GM23338 (cell line): ENCODE measurements at regions not wholly inside any gene's neighbourhood (a gene's known extent, or its start where the extent isn't known, plus 50 kb on each side); places are given as distances from the start of the nearest gene placed in this dataset.

Experiments used
- ATAC-seq: fragments of 200-7000 bp; cut with Tn5 transposase; 3 replicates; pipeline ENCODE4 v1.9.1; 2020
- DNase-seq: peaks from one replicate; pipeline ENCODE4 v3.0.0-alpha.2; 2015; ENCODE audit warnings: low spot score
- H2AFZ ChIP-seq: fragments of 200-600 bp; sonication (generic); 2 replicates; pipeline ENCODE4 v1.8.0; 2016; ENCODE audit warnings: antibody characterized with exemption, mild to moderate bottlenecking, moderate library complexity
- H3F3A ChIP-seq: fragments of 200-600 bp; sonication (generic); replicated peaks from 2 replicates; pipeline ENCODE4 v1.8.0; 2017; ENCODE audit warnings: antibody characterized with exemption, mixed run types, low read depth
- H3K27ac ChIP-seq: fragments of 200-600 bp; sonication (generic); 2 replicates; pipeline ENCODE4 v1.6.1; 2016; ENCODE audit warnings: low read depth
- H3K27me3 ChIP-seq: fragments of 200-600 bp; sonication (generic); 2 replicates; pipeline ENCODE4 v1.8.0; 2016; ENCODE audit warnings: mild to moderate bottlenecking, mixed run types, moderate library complexity; ENCODE audit not compliant: insufficient read depth
- H3K36me3 ChIP-seq: fragments of 200-600 bp; sonication (generic); 2 replicates; pipeline ENCODE4 v1.8.0; 2016; ENCODE audit warnings: mild to moderate bottlenecking; ENCODE audit not compliant: insufficient read depth
- H3K4me1 ChIP-seq: fragments of 200-600 bp; sonication (generic); 2 replicates; pipeline ENCODE4 v1.8.0; 2016; ENCODE audit warnings: mild to moderate bottlenecking, moderate library complexity; ENCODE audit not compliant: insufficient read depth
- H3K4me2 ChIP-seq: fragments of 200-600 bp; sonication (generic); 2 replicates; pipeline ENCODE4 v1.7.1; 2017; ENCODE audit warnings: mixed run types
- H3K4me3 ChIP-seq: fragments of 200-600 bp; sonication (generic); 2 replicates; pipeline ENCODE4 v1.6.1; 2016; ENCODE audit warnings: mixed run types
- H3K79me2 ChIP-seq: fragments of 200-600 bp; sonication (generic); replicated peaks from 2 replicates; pipeline ENCODE4 v1.8.0; 2017; ENCODE audit warnings: mild to moderate bottlenecking; ENCODE audit not compliant: insufficient read depth
- H3K9me2 ChIP-seq: fragments of 200-600 bp; sonication (generic); 2 replicates; pipeline ENCODE4 v1.8.0; 2017; ENCODE audit not compliant: insufficient read depth
- H4K20me1 ChIP-seq: fragments of 200-600 bp; sonication (generic); replicated peaks from 2 replicates; pipeline ENCODE4 v1.8.0; 2017; ENCODE audit warnings: mild to moderate bottlenecking; ENCODE audit not compliant: insufficient read depth
- H3K27ac Mint-ChIP-seq: 2 replicates; pipeline ENCODE4 v1.8.0; 2020; ENCODE audit warnings: inconsistent platforms, mild to moderate bottlenecking, moderate library complexity, mixed read lengths
- H3K27me3 Mint-ChIP-seq: 3 replicates; pipeline ENCODE4 v1.8.0; 2022; ENCODE audit warnings: low read depth, mild to moderate bottlenecking, moderate library complexity, mixed read lengths, inconsistent platforms; ENCODE audit not compliant: insufficient read depth, poor library complexity
- H3K36me3 Mint-ChIP-seq: 3 replicates; pipeline ENCODE4 v1.8.0; 2021; ENCODE audit warnings: low read depth, mild to moderate bottlenecking, inconsistent platforms, moderate library complexity, mixed read lengths
- H3K4me1 Mint-ChIP-seq: 3 replicates; pipeline ENCODE4 v1.8.0; 2020; ENCODE audit warnings: mild to moderate bottlenecking, inconsistent platforms, mixed read lengths
- H3K4me3 Mint-ChIP-seq: 3 replicates; pipeline ENCODE4 v1.8.0; 2021; ENCODE audit warnings: moderate library complexity, mild to moderate bottlenecking, inconsistent platforms, mixed read lengths
- H3K9me3 Mint-ChIP-seq: 3 replicates; pipeline ENCODE4 v1.8.0; 2020; ENCODE audit warnings: moderate library complexity, mild to moderate bottlenecking, inconsistent platforms, mixed read lengths
- CREB1 ChIP-seq: fragments of 250-450 bp; sonication (Bioruptor Pico); IDR thresholded peaks from 2 replicates; pipeline ENCODE4 v1.5.0; 2020; ENCODE audit warnings: low read depth, mild to moderate bottlenecking, moderate library complexity
- EZH2phosphoT487 ChIP-seq: fragments of 200-600 bp; sonication (generic); IDR thresholded peaks from one replicate; pipeline ENCODE4 v1.8.1; 2018; ENCODE audit warnings: antibody characterized with exemption; ENCODE audit not compliant: unreplicated experiment
- JUNB ChIP-seq: IDR thresholded peaks from one replicate; pipeline ENCODE4 v1.6.1; 2016; ENCODE audit warnings: antibody characterized with exemption; ENCODE audit not compliant: unreplicated experiment
- NANOG ChIP-seq: IDR thresholded peaks from 2 replicates; pipeline ENCODE4 v1.6.1; 2016; ENCODE audit warnings: antibody characterized with exemption, borderline replicate concordance
- STAT1 ChIP-seq: IDR thresholded peaks from one replicate; pipeline ENCODE4 v1.6.1; 2016; ENCODE audit warnings: antibody characterized with exemption; ENCODE audit not compliant: unreplicated experiment
- ZNF114 ChIP-seq: fragments of 250-450 bp; sonication (Bioruptor Pico); IDR thresholded peaks from 2 replicates; pipeline ENCODE4 v1.5.0; 2020; ENCODE audit warnings: mild to moderate bottlenecking, moderate library complexity
- ZNF331 ChIP-seq: fragments of 250-450 bp; sonication (Bioruptor Pico); IDR thresholded peaks from 2 replicates; pipeline ENCODE4 v1.5.0; 2020; ENCODE audit warnings: low read depth, mild to moderate bottlenecking, moderate library complexity
- TF ChIP-seq, protein P1 (sequence below): fragments of 250-450 bp; sonication (Bioruptor Pico); IDR thresholded peaks from 2 replicates; pipeline ENCODE4 v1.5.0; 2020; ENCODE audit warnings: mild to moderate bottlenecking, moderate library complexity
- TF ChIP-seq, protein P2 (sequence below): IDR thresholded peaks from 2 replicates; pipeline ENCODE4 v1.6.1; 2016; ENCODE audit warnings: antibody characterized with exemption
- TF ChIP-seq, protein P3 (sequence below), 2 experiments: fragments of 200-600 bp in 1 of 2; sonication (generic) in 1 of 2; conservative IDR thresholded peaks; 2 replicates each; pipeline versions ENCODE4 v1.5.1 to v1.6.1; 2016 to 2017; ENCODE audit warnings: antibody characterized with exemption in 2 of 2, low read depth in 2 of 2, mild to moderate bottlenecking in 2 of 2, moderate library complexity in 1 of 2
- TF ChIP-seq, protein P4 (sequence below): IDR thresholded peaks from one replicate; pipeline ENCODE4 v1.6.1; 2018; ENCODE audit warnings: antibody characterized with exemption; ENCODE audit not compliant: unreplicated experiment

DNA sequence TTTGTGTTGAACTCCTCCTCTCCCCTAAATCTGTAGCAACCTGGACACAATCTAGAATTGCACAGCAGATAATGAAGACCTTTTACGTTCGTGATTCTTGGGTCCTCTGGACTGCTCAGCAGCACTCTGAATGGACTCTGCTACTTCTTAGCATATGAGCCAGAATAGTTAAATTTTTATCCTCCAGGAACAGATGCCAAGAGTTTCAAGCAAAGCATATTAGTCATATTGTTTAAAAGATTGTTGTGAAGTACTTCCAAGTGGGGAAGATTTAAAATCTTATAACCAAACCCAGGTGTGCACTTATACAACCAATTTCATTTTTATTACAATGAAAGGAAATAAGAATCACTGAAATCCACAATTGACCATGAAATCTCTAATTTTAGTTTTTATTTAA is 118.9 kb upstream of the EXOC2 start:
- H3K4me2 ChIP-seq, result no peak overlapping the region
- H3F3A ChIP-seq, result no peaks in the 10 kb centered on the region
- no peaks in the 10 kb centered on the region for H3K9me2 ChIP-seq
- ATAC-seq (no peak), DNase-seq (no peak)
- H3K4me1 ChIP-seq, result no peaks in the 10 kb centered on the region
- Mint-ChIP-seq H3K27ac (no peak overlapping the region), H3K4me3 (no peak overlapping the region), H3K4me1 (no peaks in the 10 kb centered on the region; the same call in 2 of the 3 replicates), H3K9me3 (no peaks in the 10 kb centered on the region), H3K36me3 (no peaks in the 10 kb centered on the region), H3K27me3 (peaks cover 2% of the 10 kb centered on the region)
- H3K79me2 ChIP-seq, result no peaks in the 10 kb centered on the region
- H4K20me1 ChIP-seq, result no peaks in the 10 kb centered on the region
- H3K27ac ChIP-seq, result no peak overlapping the region
- no peak overlapping the region for H2AFZ ChIP-seq
- H3K27me3 ChIP-seq, result no peaks in the 10 kb centered on the region
- no peaks in the 10 kb centered on the region for H3K36me3 ChIP-seq
- TF ChIP-seq, protein P1, sequence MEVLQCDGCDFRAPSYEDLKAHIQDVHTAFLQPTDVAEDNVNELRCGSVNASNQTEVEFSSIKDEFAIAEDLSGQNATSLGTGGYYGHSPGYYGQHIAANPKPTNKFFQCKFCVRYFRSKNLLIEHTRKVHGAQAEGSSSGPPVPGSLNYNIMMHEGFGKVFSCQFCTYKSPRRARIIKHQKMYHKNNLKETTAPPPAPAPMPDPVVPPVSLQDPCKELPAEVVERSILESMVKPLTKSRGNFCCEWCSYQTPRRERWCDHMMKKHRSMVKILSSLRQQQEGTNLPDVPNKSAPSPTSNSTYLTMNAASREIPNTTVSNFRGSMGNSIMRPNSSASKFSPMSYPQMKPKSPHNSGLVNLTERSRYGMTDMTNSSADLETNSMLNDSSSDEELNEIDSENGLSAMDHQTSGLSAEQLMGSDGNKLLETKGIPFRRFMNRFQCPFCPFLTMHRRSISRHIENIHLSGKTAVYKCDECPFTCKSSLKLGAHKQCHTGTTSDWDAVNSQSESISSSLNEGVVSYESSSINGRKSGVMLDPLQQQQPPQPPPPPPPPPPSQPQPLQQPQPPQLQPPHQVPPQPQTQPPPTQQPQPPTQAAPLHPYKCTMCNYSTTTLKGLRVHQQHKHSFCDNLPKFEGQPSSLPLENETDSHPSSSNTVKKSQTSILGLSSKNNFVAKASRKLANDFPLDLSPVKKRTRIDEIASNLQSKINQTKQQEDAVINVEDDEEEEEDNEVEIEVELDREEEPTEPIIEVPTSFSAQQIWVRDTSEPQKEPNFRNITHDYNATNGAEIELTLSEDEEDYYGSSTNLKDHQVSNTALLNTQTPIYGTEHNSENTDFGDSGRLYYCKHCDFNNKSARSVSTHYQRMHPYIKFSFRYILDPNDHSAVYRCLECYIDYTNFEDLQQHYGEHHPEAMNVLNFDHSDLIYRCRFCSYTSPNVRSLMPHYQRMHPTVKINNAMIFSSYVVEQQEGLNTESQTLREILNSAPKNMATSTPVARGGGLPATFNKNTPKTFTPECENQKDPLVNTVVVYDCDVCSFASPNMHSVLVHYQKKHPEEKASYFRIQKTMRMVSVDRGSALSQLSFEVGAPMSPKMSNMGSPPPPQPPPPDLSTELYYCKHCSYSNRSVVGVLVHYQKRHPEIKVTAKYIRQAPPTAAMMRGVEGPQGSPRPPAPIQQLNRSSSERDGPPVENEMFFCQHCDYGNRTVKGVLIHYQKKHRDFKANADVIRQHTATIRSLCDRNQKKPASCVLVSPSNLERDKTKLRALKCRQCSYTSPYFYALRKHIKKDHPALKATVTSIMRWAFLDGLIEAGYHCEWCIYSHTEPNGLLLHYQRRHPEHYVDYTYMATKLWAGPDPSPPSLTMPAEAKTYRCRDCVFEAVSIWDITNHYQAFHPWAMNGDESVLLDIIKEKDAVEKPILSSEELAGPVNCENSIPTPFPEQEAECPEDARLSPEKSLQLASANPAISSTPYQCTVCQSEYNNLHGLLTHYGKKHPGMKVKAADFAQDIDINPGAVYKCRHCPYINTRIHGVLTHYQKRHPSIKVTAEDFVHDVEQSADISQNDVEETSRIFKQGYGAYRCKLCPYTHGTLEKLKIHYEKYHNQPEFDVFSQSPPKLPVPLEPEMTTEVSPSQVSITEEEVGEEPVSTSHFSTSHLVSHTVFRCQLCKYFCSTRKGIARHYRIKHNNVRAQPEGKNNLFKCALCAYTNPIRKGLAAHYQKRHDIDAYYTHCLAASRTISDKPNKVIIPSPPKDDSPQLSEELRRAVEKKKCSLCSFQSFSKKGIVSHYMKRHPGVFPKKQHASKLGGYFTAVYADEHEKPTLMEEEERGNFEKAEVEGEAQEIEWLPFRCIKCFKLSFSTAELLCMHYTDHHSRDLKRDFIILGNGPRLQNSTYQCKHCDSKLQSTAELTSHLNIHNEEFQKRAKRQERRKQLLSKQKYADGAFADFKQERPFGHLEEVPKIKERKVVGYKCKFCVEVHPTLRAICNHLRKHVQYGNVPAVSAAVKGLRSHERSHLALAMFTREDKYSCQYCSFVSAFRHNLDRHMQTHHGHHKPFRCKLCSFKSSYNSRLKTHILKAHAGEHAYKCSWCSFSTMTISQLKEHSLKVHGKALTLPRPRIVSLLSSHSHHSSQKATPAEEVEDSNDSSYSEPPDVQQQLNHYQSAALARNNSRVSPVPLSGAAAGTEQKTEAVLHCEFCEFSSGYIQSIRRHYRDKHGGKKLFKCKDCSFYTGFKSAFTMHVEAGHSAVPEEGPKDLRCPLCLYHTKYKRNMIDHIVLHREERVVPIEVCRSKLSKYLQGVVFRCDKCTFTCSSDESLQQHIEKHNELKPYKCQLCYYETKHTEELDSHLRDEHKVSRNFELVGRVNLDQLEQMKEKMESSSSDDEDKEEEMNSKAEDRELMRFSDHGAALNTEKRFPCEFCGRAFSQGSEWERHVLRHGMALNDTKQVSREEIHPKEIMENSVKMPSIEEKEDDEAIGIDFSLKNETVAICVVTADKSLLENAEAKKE, result no peak
- TF ChIP-seq, protein P2, sequence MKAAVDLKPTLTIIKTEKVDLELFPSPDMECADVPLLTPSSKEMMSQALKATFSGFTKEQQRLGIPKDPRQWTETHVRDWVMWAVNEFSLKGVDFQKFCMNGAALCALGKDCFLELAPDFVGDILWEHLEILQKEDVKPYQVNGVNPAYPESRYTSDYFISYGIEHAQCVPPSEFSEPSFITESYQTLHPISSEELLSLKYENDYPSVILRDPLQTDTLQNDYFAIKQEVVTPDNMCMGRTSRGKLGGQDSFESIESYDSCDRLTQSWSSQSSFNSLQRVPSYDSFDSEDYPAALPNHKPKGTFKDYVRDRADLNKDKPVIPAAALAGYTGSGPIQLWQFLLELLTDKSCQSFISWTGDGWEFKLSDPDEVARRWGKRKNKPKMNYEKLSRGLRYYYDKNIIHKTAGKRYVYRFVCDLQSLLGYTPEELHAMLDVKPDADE, result no peak
- TF ChIP-seq, protein P3, sequence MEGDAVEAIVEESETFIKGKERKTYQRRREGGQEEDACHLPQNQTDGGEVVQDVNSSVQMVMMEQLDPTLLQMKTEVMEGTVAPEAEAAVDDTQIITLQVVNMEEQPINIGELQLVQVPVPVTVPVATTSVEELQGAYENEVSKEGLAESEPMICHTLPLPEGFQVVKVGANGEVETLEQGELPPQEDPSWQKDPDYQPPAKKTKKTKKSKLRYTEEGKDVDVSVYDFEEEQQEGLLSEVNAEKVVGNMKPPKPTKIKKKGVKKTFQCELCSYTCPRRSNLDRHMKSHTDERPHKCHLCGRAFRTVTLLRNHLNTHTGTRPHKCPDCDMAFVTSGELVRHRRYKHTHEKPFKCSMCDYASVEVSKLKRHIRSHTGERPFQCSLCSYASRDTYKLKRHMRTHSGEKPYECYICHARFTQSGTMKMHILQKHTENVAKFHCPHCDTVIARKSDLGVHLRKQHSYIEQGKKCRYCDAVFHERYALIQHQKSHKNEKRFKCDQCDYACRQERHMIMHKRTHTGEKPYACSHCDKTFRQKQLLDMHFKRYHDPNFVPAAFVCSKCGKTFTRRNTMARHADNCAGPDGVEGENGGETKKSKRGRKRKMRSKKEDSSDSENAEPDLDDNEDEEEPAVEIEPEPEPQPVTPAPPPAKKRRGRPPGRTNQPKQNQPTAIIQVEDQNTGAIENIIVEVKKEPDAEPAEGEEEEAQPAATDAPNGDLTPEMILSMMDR (conservative IDR thresholded peaks at IDR 0.05; ENCODE audit: low read depth in 2 of 2), result no peak
- TF ChIP-seq CREB1 (no peak), NANOG (no peak), ZNF114 (no peak), STAT1 (no peak), JUNB (no peak), EZH2phosphoT487 (no peak), ZNF331 (CRISPR knock-in tag) (no peak)
- TF ChIP-seq, protein P4, sequence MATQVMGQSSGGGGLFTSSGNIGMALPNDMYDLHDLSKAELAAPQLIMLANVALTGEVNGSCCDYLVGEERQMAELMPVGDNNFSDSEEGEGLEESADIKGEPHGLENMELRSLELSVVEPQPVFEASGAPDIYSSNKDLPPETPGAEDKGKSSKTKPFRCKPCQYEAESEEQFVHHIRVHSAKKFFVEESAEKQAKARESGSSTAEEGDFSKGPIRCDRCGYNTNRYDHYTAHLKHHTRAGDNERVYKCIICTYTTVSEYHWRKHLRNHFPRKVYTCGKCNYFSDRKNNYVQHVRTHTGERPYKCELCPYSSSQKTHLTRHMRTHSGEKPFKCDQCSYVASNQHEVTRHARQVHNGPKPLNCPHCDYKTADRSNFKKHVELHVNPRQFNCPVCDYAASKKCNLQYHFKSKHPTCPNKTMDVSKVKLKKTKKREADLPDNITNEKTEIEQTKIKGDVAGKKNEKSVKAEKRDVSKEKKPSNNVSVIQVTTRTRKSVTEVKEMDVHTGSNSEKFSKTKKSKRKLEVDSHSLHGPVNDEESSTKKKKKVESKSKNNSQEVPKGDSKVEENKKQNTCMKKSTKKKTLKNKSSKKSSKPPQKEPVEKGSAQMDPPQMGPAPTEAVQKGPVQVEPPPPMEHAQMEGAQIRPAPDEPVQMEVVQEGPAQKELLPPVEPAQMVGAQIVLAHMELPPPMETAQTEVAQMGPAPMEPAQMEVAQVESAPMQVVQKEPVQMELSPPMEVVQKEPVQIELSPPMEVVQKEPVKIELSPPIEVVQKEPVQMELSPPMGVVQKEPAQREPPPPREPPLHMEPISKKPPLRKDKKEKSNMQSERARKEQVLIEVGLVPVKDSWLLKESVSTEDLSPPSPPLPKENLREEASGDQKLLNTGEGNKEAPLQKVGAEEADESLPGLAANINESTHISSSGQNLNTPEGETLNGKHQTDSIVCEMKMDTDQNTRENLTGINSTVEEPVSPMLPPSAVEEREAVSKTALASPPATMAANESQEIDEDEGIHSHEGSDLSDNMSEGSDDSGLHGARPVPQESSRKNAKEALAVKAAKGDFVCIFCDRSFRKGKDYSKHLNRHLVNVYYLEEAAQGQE, result no peak
- no peak overlapping the region for H3K4me3 ChIP-seq
